ENCODE measurements at regions not wholly inside any gene's neighbourhood (a gene's known extent, or its start where the extent isn't known, plus 50 kb on each side); places are given as distances from the start of the nearest gene placed in this dataset.
"Not testable (repeated sequence)": the region's sequence is repeated elsewhere in the genome, so short reads cannot be mapped to it uniquely, and the experiment has no call there.

DNA sequence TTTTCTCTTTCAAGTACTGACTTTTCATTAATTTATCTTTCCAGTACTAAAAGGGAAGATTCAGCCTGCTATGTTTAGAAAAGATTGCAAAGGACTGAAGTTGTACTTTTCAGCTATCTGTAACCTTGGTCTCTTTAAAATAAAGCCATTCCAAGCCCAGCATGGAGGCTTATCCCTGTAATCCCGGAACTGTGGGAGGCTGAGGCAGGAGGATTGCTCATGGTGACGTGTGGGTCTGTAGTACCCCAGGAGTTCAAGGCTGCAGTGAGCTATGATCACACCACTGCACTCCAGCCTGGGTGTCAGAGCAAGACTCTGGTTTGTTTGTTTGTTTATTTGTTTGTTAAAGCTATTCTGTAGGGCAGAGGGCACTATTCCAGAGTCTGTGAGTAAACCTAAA, 50.6 kb upstream of the TMEM170B start:
- DNase-seq (ENCODE audit: low read depth in 2 of 2): no peak

DNA sequence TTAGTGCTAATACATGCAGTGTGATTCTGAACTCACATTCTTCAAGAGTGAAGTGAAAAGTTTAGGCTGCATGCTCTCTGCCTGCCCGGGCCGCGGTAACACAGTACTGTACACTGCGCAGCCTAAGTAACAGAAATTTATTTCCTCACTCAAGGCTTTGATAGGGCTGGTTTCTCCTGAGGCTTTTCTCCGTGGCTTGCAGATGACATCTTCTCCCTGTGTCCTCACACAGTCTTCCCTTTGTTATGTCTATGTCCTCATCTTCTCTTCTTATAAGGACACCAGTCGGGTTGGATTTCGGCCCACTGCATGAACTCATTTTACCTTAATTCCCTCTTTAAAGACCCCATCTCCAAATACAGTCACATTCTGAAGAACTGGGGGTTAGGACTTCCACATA, 51.1 kb upstream of the TMEM170B start:
- no peak for DNase-seq (ENCODE audit: low read depth in 2 of 2)

DNA sequence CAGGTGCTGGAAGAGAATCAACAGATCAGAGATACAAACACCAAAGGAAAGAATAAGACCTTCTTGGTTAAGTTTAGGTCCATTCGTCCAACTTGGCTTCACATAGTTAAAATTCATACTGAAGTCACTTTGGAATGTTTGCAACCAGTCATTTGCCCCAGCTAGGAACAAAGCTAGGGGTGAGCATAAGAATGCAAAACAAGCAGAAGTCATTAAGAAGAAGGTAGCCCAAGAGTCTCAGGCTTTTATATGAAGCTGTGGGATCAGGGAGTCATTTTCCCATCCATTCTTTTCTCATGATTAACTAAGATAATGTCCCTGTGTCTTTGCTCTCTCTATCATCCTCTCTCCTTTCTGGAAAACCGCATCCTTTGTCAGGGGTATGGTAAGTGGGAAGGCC, 51.5 kb upstream of the TMEM170B start:
- DNase-seq (ENCODE audit: low read depth in 2 of 2): no peak

DNA sequence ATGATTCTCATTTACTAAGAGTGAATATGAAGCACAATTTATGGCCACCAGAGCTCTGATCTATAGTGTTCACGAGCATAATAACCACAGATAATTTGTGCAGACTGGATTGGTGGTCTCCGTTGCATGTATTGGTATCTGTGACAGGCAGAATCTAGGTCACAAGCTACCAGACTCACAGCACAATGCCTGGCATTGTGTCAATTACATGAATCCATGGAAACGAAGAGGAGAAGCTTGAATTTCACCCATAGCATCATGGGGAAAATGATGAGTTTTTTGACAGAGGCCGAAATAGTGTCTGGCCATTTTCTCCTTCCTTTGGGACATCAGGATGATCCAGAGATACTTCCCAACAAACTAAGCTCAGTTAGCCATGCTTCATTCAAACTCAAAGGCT, 52.3 kb upstream of the TMEM170B start:
- DNase-seq (ENCODE audit: low read depth in 2 of 2): no peak

DNA sequence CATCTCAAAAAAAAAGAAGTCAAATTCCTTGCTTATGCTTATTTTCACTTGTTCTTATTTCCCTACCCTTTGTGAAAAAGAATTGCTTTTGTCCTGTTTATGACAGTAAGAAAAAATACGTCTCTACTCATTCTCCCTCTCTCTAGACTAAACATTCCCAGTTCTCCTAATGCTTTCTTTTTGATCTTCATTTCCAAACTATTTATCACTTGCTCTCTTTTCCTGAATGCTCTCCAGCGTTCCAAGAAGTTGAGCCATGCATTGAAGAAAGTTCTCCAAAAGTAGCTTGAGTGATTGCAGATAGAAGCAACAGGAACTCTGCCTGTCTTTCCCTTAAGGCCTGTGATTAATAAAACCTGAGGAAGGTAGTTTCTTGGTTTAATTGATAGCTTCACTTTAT, 53.1 kb upstream of the TMEM170B start:
- DNase-seq (ENCODE audit: low read depth in 2 of 2): no peak

DNA sequence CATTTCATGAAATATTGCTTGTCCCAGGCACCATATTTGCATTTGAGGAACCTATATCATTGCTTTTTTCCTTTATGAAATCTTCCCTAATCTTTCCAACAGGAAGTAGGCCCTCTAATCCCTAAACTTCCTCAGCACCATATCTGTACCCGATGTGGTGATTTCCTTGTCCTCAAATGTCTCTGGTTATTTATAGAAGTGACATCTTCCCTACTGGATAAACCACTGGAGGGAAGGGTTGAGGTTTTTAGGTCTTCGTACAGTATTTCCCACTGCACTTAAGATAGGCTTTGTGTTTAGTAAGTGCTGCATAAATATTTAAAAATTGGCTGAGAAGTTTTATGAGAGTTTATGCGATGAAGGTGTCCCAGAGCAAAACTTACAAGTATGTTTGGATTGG, 54.9 kb upstream of the TMEM170B start:
- DNase-seq (ENCODE audit: low read depth in 2 of 2): no peak

DNA sequence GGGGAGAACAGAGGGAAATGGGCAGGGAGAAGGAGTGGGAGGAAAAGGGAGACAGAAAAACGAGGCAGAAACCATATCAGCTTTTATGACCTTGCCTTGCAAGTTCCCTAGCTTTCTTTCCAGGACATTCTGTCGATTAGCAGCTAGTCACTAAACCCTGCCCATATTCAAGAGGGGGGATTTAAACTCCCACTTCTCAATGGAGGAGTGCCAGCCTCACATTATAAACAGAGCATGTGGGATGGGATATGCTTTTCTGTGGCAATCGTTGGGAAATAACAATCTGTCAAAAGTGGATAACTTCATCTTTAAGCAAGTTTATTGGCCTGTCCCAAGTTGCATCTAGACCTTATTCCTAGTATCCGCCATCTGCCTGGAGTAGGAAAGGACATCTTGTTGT, 57.0 kb upstream of the TMEM170B start:
- no peak for DNase-seq (ENCODE audit: low read depth in 2 of 2)

DNA sequence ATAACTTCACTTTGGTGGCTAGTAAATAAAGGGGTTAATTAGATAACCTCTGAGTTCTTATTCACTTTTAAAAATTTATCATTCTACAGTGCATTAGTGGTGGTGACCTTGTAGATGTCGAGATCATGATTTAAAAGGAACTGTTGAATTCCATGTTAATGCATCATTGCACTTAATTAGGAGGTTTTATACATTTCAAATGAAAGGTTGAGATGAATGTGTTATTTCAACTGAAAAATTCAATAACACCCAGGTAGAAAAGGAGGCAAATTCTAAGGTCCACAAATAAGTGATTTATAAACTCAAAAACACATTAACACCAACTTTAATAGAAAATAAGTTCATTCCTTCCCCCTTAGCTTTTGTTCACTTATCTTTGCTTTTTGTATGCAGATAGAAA, 58.3 kb upstream of the TMEM170B start:
- DNase-seq (ENCODE audit: low read depth in 2 of 2): no peak

DNA sequence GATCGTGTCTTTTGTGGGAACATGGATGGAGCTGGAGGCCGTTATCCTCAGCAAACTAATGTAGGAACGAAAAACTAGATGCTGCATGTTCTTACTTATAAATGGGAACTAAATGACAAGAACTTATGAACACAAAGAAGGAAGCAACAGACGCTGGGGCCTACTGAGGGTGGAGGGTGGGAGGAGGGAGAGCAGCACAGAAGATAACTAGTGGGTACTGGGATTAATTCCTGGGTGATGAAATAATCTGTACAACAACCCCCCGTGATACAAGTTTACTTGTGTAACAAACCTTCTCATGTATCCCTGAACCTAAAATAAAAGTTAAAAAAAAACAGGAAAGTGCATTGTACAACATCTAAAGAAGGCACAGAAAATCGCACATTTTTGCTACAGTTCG, 59.0 kb upstream of the TMEM170B start:
- DNase-seq (ENCODE audit: low read depth in 2 of 2): no peak

DNA sequence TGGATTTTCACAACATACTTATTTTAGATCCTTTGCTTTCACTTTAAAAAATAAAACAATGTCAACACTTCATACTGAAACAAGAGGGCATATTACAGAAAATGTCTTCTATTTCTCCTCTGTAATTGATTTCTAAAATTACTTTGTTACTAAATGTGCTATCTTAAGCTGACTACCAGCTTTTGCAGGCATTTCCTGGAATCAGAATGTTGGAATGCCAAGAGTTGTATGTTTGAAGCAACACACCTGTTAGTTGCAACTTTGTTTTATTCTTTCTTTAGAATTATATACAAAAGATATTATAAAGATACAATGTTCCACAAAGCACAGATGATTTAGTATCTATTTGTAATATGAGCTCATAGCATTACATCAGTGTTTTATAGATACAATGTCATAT, 62.5 kb upstream of the TMEM170B start:
- no peak for DNase-seq (ENCODE audit: low read depth in 2 of 2)

DNA sequence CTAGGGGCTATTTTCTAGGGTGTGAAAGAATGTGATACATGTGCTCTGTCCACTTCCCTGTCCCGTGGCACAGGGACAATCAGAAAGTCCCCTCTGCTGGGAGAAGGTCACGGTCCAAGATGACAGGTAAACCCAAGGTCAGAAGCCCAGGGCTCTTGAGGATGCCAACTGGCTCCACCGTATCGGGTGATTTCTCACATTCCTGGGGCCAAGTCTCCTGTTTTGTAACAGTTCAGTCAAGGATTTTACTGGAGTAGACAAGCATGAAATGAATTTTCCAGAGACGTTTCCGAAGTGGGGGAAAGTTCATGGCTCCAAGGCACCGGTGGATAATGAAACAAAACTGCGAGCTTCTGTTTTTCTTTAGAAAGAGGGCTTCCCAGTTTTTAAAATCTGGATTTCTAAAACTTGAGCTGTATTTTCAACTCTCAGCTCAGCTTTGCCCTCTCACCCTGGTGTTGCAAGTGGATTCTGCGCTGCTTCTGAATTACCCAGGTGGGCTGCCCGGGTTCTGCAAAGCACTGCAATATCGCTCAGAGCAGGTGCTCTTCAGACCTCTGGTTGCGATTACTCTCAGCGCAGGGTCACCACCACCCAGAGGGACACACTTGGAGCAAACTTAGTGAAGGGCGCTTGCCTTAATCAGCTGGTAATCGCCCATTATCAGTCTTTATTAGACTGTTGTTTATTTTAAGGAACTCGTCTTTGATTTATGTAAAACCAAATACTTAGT, 64.4 kb upstream of the TMEM170B start:
- no peak for DNase-seq (ENCODE audit: low read depth in 2 of 2)

DNA sequence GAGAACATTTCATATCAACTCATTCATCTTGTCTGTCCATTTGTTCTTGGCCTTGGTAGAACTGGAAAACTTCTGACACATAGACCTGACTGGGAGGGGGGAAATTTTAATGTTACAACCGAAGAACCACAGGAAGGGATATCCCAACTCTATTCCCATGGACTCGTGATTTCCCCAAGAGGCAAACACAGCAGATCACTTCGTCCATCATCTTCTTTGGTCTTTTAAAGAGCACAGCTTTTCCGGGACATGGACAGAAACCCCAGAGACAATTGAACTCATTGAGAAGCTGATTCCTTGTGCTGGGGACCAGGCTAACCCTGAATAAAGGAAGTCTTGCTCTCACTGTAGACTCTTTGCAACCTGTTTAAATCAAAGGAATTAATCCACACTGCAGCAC, 66.3 kb upstream of the TMEM170B start:
- no peak for DNase-seq (ENCODE audit: low read depth in 2 of 2)

DNA sequence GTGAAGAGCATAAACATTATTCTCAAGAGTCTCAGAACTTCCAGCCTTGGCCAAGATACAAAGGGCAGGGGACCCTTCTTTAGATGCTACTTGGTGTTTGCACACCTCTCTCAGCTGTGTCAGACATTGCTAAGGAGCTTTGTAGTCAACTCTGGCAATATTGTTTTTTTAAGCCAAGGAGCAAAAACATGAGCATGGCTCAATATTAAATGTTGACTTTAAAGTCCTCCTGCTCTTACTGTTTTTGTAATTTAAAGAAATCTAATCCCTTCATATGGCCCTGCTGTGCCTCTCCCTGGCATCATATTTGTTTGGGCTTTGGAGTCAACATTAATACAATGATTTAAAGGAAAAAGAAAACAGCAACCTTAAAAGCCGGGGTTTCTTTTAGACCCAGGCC, 67.9 kb upstream of the TMEM170B start:
- no peak for DNase-seq (ENCODE audit: low read depth in 2 of 2)

DNA sequence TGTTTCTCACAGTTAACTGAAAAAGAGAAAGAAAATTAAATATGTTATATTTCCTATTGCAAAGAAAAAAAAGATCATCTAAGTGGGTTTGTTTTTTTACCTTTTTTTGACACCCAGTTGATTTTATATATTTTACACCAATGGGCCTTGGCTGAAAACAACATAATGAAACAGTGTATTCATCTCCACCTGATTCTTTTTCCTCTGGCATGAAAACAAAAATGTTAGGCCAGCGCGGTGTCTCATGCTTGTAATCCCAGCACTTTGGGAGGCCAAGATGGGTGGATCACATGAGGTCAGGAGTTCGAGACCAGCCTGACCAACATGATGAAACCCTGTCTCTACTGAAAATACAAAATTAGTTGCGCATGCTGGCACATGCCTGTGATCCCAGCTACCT, 69.3 kb upstream of the TMEM170B start:
- DNase-seq (ENCODE audit: low read depth in 2 of 2): not testable (repeated sequence)

DNA sequence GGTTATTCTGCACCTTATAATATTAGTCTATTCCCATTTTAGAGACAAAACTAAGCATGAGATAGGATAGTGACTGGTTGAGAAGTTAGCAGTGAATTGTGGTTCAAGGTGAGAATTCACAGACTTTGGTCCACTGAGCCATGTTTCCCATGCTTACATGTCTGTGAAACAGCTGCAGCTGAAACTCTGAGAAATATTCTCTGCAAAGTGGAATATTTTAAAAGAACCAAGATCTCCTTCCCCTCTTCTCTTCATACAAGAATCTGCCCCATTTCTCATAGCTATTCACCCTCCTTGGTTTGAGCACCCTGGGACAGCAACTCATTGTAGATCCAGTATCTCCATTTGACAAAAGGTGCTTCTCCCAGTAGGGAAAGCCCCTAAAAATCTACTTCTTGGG, 70.2 kb upstream of the TMEM170B start:
- DNase-seq (ENCODE audit: low read depth in 2 of 2): no peak

DNA sequence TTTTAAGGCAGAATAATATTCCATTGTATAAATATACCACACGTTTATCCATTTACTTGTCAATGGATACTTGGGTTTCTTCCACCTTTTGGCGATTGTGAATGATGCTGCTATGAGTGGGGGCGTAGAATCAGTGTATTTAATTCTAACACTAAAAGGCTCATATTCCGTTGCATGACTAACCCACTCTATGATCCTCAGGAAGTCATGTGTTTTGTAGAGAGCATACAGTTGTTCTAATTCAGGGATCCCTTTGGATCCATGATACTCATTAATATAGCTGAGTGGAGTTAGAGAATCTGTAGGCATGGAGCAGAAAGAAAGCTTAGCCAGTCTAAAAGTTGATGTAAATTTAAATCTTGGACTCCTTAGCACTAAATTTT, 74.2 kb upstream of the TMEM170B start:
- no peak for DNase-seq (ENCODE audit: low read depth in 2 of 2)

DNA sequence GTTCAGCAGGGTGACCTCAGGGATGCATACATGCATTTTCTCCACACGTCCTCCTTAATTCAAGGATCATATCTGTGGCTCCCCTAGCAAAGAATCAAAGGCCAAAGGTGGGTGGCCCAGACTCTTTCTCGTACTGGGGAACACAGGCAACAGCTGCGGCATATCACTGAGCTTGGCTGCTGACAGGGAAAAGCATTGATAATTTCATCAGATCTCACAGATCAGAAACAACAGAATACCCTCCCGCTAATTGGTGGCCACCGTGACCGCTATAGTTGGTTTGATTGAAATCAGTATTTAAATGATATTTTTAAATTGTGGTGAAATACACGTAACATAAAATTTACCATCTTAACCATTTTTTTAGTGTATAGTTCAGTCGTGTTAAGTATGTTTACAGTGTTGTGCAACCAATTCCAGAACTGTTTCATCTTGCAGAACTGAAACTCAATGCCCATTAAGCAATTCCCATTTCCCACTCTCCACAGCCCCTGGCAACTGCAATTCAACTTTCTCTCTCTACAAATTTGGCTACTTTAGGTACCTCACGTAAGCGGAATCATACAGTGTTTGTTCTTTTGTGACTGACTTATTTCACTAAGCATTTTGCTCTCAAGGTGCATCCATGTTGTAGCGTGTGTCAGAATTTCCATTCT, 74.7 kb upstream of the TMEM170B start:
- DNase-seq (ENCODE audit: low read depth in 2 of 2): no peak

DNA sequence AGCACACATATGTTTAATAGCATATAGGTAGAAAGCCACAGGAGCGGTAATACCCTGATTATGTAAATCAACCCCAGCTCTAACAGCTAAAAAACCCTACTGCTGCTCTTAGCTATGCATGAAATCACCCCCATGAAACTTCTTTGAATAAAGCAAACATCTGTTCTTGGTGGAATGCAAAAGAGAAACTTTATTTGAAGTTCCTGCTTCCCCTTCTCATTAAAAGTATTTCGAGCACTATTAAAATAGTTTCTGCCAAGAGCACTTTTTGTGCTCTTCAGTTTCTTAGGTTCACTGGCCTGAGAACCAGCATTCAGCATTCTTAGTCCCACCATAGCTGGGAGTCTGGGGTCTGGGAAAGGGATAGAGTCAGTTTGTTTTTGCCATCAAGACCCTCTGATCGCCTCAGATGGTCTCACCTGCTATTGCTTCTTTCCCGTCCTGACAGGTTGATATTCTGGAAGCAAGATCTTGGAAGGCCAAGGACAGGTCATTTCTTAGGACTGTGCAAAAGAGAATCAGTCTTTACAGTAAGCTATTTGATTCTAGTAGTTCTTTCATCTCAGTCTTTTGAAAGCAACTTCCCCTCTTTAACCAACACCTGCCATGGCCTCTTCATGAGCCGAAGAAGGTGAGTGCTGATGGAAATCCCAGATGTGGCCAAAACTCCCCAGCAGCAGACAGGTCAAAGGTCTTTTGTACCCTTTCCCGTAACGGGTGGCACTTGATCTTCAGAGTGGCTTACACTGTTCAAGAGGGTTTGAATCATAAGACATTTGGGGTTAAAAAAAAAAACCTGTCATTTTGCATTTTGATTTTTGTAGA, 76.5 kb upstream of the TMEM170B start:
- no peak for DNase-seq (ENCODE audit: low read depth in 2 of 2)

DNA sequence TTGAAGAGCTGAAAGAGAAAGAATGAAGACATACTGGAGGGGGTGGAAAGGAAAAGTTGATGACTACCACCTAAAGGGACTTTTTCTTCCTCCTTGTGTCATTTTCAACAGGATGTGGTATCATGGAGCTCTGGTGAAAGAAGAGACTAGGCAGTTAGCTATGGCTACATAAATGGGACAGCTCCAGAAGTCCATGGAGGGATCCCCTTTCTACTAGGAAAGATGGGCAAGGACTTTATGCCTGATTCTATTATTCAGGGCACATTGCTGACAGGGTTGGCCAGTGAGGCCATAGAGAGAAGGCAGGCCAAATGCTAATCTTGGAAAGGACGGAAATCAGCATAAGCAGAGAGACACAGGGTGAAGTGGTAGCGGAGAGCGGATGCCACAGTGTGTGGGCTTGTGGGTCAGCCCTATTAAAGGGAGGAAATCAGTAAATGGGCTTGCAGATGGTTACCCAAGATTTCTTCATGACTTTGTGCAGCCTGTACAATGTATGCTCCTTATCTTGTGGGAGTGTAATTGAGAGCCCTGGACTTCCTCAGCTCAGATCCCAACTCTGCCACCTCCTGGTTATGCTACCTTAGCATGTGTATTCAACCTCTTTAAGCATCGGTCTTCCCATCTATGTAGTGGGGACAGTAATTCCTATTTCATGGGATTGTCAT, 77.4 kb upstream of the TMEM170B start:
- DNase-seq (ENCODE audit: low read depth in 2 of 2): no peak

DNA sequence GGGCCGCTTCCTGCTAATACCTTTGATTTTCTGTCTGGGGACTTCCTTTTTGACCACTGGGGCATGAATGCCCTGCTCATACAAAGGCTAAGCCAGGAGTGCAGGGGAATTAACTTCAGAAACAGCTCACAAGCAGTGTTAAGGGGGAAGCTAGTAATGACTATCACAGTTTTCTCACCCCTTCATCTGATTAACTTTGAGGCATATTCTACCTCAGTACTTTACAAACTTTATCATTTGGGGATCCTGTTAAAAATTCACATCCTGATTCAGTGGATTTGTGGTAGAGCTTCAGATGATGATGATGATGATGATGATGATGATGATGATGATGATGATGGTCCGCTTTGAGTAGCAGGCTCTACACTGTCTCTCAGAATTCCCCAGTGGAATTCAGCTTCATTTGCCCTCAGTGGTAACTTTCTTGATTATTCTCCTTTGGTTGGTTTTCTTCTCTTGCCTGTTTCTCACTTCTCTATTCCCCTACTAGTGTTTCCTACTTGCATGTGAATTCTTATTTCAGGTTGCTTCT, 78.4 kb upstream of the TMEM170B start:
- no peak for DNase-seq (ENCODE audit: low read depth in 2 of 2)

DNA sequence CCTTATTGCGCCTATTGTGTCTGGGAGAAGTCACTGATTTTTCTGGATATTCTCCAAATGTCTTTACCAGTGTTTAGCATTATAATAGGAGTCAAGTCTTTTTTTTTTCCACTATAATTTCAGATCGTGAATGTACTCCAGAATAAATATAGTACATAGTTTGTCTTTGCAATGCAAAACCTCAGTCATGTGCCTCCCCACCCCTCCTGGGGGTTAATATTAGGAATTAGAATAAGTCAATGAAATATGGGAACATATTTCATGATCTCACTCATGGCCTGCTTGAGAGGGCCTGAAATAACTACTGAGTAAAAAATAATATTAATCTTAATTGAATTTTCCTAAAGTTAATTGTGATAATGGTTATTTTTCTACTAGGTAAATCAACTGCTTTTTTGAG, 79.0 kb upstream of the TMEM170B start:
- DNase-seq (ENCODE audit: low read depth in 2 of 2): no peak

DNA sequence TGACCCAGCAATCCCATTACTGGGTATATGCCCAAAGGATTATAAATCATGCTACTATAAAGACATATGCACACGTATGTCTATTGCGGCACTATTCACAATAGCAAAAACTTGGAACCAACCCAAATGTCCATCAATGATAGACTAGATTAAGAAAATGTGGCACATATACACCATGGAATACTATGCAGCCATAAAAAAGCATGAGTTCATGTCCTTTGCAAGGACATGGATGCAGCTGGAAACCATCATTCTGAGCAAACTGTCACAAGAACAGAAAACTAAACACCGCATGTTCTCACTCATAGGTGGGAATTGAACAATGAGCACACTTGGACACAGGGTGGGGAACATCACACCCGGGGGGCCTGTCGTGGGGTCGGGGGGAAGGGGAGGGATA, 80.1 kb upstream of the TMEM170B start:
- DNase-seq (ENCODE audit: low read depth in 2 of 2): not testable (repeated sequence)
